ENCODE measurements at regions not wholly inside any gene's neighbourhood (a gene's known extent, or its start where the extent isn't known, plus 50 kb on each side); places are given as distances from the start of the nearest gene placed in this dataset.

- no peaks in the 10 kb centered on the region for H3K36me3 ChIP-seq
- no peak for ATAC-seq
- no peaks in the 10 kb centered on the region for H3K9me3 ChIP-seq
- no peak for TF ChIP-seq POLR2A (IDR thresholded peaks at IDR 0.05)
- no peak for TF ChIP-seq CTCF (IDR thresholded peaks at IDR 0.05 in 4 of 5, conservative IDR thresholded peaks at IDR 0.05 in 1 of 5)
- peaks cover 27 to 30% of the 10 kb centered on the region in 2 donors for H3K4me1 ChIP-seq
- no peak for DNase-seq
- in situ Hi-C loops (cut with MboI; ENCODE audit: low sequenced_read_pairs in 4 of 4): no loop called here
- no peak overlapping the region for H3K4me3 ChIP-seq
- H3K27me3 ChIP-seq: no peaks in the 10 kb centered on the region
- H3K27ac ChIP-seq: no peak overlapping the region
- intact Hi-C loops (cut with DNase I; ENCODE audit: low total_unique reads): no loop called here
Observed at GRCh38 chr16:85193115-85193493, 80.8 kb upstream of the CIBAR2 start.

GRCh38 chr16:85193876-85194275, 81.6 kb upstream of the CIBAR2 start:
- no peak for DNase-seq
- in situ Hi-C loops (cut with MboI; ENCODE audit: low sequenced_read_pairs in 4 of 4): no loop called here
- no peak overlapping the region for H3K27ac ChIP-seq

GRCh38 chr16:85194307-85195270, 82.3 kb upstream of the CIBAR2 start:
- TF ChIP-seq CTCF (IDR thresholded peaks at IDR 0.05 in 4 of 5, conservative IDR thresholded peaks at IDR 0.05 in 1 of 5): no peak
- TF ChIP-seq POLR2A (IDR thresholded peaks at IDR 0.05): no peak
- no peaks in the 10 kb centered on the region for H3K9me3 ChIP-seq
- no peaks in the 10 kb centered on the region for H3K36me3 ChIP-seq
- H3K27me3 ChIP-seq: no peaks in the 10 kb centered on the region
- DNase-seq (no peak), ATAC-seq (no peak)
- H3K27ac ChIP-seq: no peak overlapping the region
- intact Hi-C loops (cut with DNase I; ENCODE audit: low total_unique reads): no loop called here
- H3K4me3 ChIP-seq: no peak overlapping the region
- in situ Hi-C loops (cut with MboI; ENCODE audit: low sequenced_read_pairs in 4 of 4): no loop called here
- H3K4me1 ChIP-seq: peaks cover 31 to 38% of the 10 kb centered on the region in 2 donors

More at GRCh38 chr16:85193876-85194275, 81.6 kb upstream of the CIBAR2 start:
- intact Hi-C loops (cut with DNase I; ENCODE audit: low total_unique reads): no loop called here
- peaks cover 31 to 37% of the 10 kb centered on the region in 2 donors for H3K4me1 ChIP-seq
- TF ChIP-seq POLR2A (IDR thresholded peaks at IDR 0.05) (no peak), CTCF (IDR thresholded peaks at IDR 0.05 in 4 of 5, conservative IDR thresholded peaks at IDR 0.05 in 1 of 5) (no peak)
- no peaks in the 10 kb centered on the region for H3K36me3 ChIP-seq
- ATAC-seq: no peak
- H3K9me3 ChIP-seq: no peaks in the 10 kb centered on the region
- H3K4me3 ChIP-seq: no peak overlapping the region
- H3K27me3 ChIP-seq: no peaks in the 10 kb centered on the region

GRCh38 chr16:85195271-85195647, 83.0 kb upstream of the CIBAR2 start:
- Histone ChIP-seq H3K36me3 (no peaks in the 10 kb centered on the region), H3K9me3 (no peaks in the 10 kb centered on the region), H3K4me1 (peaks cover 31 to 38% of the 10 kb centered on the region in 2 donors), H3K27ac (no peak overlapping the region), H3K27me3 (no peaks in the 10 kb centered on the region), H3K4me3 (no peak overlapping the region)
- TF ChIP-seq POLR2A (IDR thresholded peaks at IDR 0.05): no peak
- no peak for TF ChIP-seq CTCF (IDR thresholded peaks at IDR 0.05 in 4 of 5, conservative IDR thresholded peaks at IDR 0.05 in 1 of 5)
- ATAC-seq (no peak), DNase-seq (no peak)
- in situ Hi-C loops (cut with MboI; ENCODE audit: low sequenced_read_pairs in 4 of 4) (no loop called here), intact Hi-C loops (cut with DNase I; ENCODE audit: low total_unique reads) (no loop called here)
